ENCODE measurements at regions not wholly inside any gene's neighbourhood (a gene's known extent, or its start where the extent isn't known, plus 50 kb on each side); places are given as distances from the start of the nearest gene placed in this dataset.
"Not testable (repeated sequence)": the region's sequence is repeated elsewhere in the genome, so short reads cannot be mapped to it uniquely, and the experiment has no call there.

DNA sequence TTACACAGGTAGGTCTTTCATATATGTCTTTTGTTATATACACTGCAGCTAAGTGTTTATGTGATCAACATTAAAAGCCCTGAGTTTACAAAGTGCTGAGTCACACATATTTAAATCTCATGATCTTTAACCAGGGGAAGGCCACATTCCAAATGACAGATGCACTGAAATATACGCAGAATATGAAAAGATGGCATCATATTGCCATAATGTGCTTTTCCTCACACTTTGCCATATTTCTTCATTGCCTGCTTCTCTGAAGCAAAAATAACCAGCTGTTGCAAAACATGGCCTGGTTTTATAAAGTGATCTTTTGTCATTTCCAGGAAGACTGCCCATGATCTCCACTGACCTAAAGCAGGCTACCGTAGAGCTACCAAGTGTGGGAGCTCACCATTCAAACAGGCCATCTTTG lies 93.5 kb upstream of the MAPRE2 start:
- H3K36me3 ChIP-seq (ENCODE audit: insufficient read depth, low read length) = no peaks in the 10 kb centered on the region
- H2AFZ ChIP-seq (ENCODE audit: low read length) = no peak overlapping the region

DNA sequence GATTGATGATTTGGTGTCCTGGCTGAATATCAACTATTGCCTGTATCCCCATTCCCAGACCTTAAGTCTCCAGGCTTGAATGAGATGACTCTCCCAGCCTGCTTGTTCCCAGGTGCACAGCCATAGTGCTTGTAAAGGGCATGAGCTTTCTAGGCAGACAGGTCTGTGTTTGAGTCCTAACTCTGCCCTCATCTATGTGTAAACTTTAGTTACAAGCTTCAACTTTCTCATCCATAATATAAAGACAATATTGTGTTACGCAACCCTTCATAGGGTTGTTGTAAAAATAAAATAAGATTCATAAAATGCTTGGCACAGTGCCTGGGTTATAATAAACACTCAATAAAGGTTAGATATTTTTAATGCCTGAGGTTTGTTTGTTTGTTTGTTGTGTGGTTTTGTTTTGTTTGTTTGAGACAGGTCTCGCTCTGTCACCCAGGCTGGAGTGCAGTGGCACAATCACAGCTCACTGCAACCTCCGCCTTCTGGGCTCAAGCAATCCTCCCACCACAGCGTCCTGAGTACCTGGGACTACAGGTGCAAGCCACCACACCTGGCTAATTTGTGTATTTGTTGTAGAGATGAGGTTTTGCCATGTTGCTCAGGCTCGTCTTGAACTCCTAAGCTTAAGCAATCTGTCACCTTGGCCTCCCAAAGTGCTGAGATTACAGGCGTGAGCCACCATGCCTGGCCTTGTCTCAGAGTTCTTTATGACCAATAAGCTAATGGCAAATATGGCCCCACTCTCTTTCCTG lies 89.4 kb upstream of the MAPRE2 start:
- Histone ChIP-seq H3K27ac (ENCODE audit: low read depth, low read length, poor library complexity, severe bottlenecking) (no peak overlapping the region), H3K4me1 (ENCODE audit: insufficient read depth, low read length, severe bottlenecking) (no peaks in the 10 kb centered on the region), H4K20me1 (ENCODE audit: insufficient read depth, low read length) (no peaks in the 10 kb centered on the region), H3K4me2 (ENCODE audit: low read length) (no peak overlapping the region), H3K36me3 (ENCODE audit: insufficient read depth, low read length) (no peaks in the 10 kb centered on the region), H2AFZ (ENCODE audit: low read length) (no peak overlapping the region), H3K79me2 (ENCODE audit: insufficient read depth, low read length) (no peaks in the 10 kb centered on the region), H3K9ac (ENCODE audit: low read length) (no peak overlapping the region), H3K9me3 (ENCODE audit: low read length) (no peaks in the 10 kb centered on the region), H3K4me3 (ENCODE audit: low read depth, low read length, poor library complexity, severe bottlenecking) (no peak overlapping the region), H3F3A (ENCODE audit: insufficient read depth, low read length) (no peaks in the 10 kb centered on the region), H3K9me2 (ENCODE audit: low read depth, low read length) (no peaks in the 10 kb centered on the region), H3K27me3 (ENCODE audit: insufficient read depth, low read length) (no peaks in the 10 kb centered on the region)
- TF ChIP-seq EZH2 (IDR thresholded peaks at IDR 0.05; ENCODE audit: borderline replicate concordance, low read length) = no peak
- TF ChIP-seq, protein P1, sequence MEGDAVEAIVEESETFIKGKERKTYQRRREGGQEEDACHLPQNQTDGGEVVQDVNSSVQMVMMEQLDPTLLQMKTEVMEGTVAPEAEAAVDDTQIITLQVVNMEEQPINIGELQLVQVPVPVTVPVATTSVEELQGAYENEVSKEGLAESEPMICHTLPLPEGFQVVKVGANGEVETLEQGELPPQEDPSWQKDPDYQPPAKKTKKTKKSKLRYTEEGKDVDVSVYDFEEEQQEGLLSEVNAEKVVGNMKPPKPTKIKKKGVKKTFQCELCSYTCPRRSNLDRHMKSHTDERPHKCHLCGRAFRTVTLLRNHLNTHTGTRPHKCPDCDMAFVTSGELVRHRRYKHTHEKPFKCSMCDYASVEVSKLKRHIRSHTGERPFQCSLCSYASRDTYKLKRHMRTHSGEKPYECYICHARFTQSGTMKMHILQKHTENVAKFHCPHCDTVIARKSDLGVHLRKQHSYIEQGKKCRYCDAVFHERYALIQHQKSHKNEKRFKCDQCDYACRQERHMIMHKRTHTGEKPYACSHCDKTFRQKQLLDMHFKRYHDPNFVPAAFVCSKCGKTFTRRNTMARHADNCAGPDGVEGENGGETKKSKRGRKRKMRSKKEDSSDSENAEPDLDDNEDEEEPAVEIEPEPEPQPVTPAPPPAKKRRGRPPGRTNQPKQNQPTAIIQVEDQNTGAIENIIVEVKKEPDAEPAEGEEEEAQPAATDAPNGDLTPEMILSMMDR (IDR thresholded peaks at IDR 0.05; ENCODE audit: low read length) = no peak

More for the DNA sequence above, 93.5 kb upstream of the MAPRE2 start:
- no peak overlapping the region for H3K9ac ChIP-seq (ENCODE audit: low read length)
- no peaks in the 10 kb centered on the region for H3K79me2 ChIP-seq (ENCODE audit: insufficient read depth, low read length)
- no peaks in the 10 kb centered on the region for H3K9me3 ChIP-seq (ENCODE audit: low read length)
- no peaks in the 10 kb centered on the region for H3K4me1 ChIP-seq (ENCODE audit: insufficient read depth, low read length, severe bottlenecking)
- H3K4me2 ChIP-seq (ENCODE audit: low read length) = no peak overlapping the region
- no peaks in the 10 kb centered on the region for H3K27me3 ChIP-seq (ENCODE audit: insufficient read depth, low read length)
- no peak overlapping the region for H3K4me3 ChIP-seq (ENCODE audit: low read depth, low read length, poor library complexity, severe bottlenecking)
- H4K20me1 ChIP-seq (ENCODE audit: insufficient read depth, low read length) = no peaks in the 10 kb centered on the region
- H3F3A ChIP-seq (ENCODE audit: insufficient read depth, low read length) = no peaks in the 10 kb centered on the region
- no peak for TF ChIP-seq EZH2 (IDR thresholded peaks at IDR 0.05; ENCODE audit: borderline replicate concordance, low read length)
- TF ChIP-seq, protein P1 (IDR thresholded peaks at IDR 0.05; ENCODE audit: low read length) = no peak
- H3K27ac ChIP-seq (ENCODE audit: low read depth, low read length, poor library complexity, severe bottlenecking) = no peak overlapping the region
- H3K9me2 ChIP-seq (ENCODE audit: low read depth, low read length) = no peaks in the 10 kb centered on the region

DNA sequence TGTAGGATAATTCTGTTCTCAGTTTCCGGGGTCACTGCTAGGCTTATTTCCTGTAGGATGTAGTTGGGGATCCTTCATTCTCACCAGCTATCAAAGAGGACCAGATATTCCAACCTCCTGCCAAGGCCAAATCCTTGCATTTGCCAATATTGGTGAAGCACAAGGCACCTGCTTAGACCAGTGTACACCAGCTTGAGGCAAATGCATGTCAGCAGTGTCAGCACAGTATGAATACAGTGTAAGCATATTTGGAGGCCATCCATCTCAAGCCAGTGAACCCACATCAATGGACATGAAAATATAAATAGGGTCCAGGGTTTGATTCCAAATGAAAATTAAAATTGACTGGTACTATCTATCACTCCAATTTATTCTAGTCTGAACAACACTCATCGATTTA lies 88.0 kb upstream of the MAPRE2 start:
- H3K27me3 ChIP-seq (ENCODE audit: insufficient read depth, low read length) = no peaks in the 10 kb centered on the region
- H3K36me3 ChIP-seq (ENCODE audit: insufficient read depth, low read length) = no peaks in the 10 kb centered on the region
- TF ChIP-seq, protein P1 (IDR thresholded peaks at IDR 0.05; ENCODE audit: low read length) = no peak
- no peak for TF ChIP-seq EZH2 (IDR thresholded peaks at IDR 0.05; ENCODE audit: borderline replicate concordance, low read length)
- H3K9me3 ChIP-seq (ENCODE audit: low read length) = no peaks in the 10 kb centered on the region
- H3F3A ChIP-seq (ENCODE audit: insufficient read depth, low read length) = no peaks in the 10 kb centered on the region
- H3K4me3 ChIP-seq (ENCODE audit: low read depth, low read length, poor library complexity, severe bottlenecking) = no peak overlapping the region
- H4K20me1 ChIP-seq (ENCODE audit: insufficient read depth, low read length) = no peaks in the 10 kb centered on the region
- no peaks in the 10 kb centered on the region for H3K4me1 ChIP-seq (ENCODE audit: insufficient read depth, low read length, severe bottlenecking)
- H3K9ac ChIP-seq (ENCODE audit: low read length) = no peak overlapping the region
- H3K9me2 ChIP-seq (ENCODE audit: low read depth, low read length) = no peaks in the 10 kb centered on the region
- H2AFZ ChIP-seq (ENCODE audit: low read length) = no peak overlapping the region
- no peaks in the 10 kb centered on the region for H3K79me2 ChIP-seq (ENCODE audit: insufficient read depth, low read length)
- no peak overlapping the region for H3K4me2 ChIP-seq (ENCODE audit: low read length)
- H3K27ac ChIP-seq (ENCODE audit: low read depth, low read length, poor library complexity, severe bottlenecking) = no peak overlapping the region

DNA sequence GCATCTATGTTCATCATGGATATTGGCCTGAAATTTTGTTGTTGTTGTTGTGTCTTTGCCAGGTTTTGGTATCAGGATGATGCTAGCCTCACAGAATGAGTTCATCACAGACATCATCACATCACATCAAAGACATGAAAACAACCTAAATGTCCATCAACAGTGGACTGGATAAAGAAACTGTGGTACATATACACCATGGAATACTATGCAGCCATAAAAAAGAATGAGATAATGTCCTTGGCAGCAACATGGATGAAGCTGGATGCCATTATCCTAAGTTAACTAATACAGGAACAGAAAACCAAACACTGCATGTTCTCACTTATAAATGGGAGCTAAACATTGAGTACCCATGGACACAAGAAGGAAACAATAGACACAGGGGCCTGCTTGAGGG lies 85.7 kb upstream of the MAPRE2 start:
- H3K4me3 ChIP-seq (ENCODE audit: low read depth, low read length, poor library complexity, severe bottlenecking); H3K9me2 ChIP-seq (ENCODE audit: low read depth, low read length); H3K36me3 ChIP-seq (ENCODE audit: insufficient read depth, low read length); H3F3A ChIP-seq (ENCODE audit: insufficient read depth, low read length); H4K20me1 ChIP-seq (ENCODE audit: insufficient read depth, low read length); H2AFZ ChIP-seq (ENCODE audit: low read length); H3K4me1 ChIP-seq (ENCODE audit: insufficient read depth, low read length, severe bottlenecking); H3K4me2 ChIP-seq (ENCODE audit: low read length); H3K27me3 ChIP-seq (ENCODE audit: insufficient read depth, low read length); H3K79me2 ChIP-seq (ENCODE audit: insufficient read depth, low read length); H3K9me3 ChIP-seq (ENCODE audit: low read length); H3K9ac ChIP-seq (ENCODE audit: low read length); H3K27ac ChIP-seq (ENCODE audit: low read depth, low read length, poor library complexity, severe bottlenecking): not testable (repeated sequence)
